BE2C (cell line): ENCODE measurements at regions not wholly inside any gene's neighbourhood (a gene's known extent, or its start where the extent isn't known, plus 50 kb on each side); places are given as distances from the start of the nearest gene placed in this dataset.

Source experiments
- DNase-seq: peaks from one replicate; pipeline ENCODE4 v3.0.0-alpha.2; 2020
- H3K27me3 ChIP-seq: fragments of 250-450 bp; sonication (Bioruptor Pico); 2 replicates; pipeline ENCODE4 v1.5.1; 2020; ENCODE audit warnings: mild to moderate bottlenecking
- H3K36me3 ChIP-seq: fragments of 250-450 bp; sonication (Bioruptor Pico); 2 replicates; pipeline ENCODE4 v1.5.1; 2020; ENCODE audit warnings: mild to moderate bottlenecking
- H3K4me1 ChIP-seq: fragments of 250-450 bp; sonication (Bioruptor Pico); 2 replicates; pipeline ENCODE4 v1.5.1; 2020
- H3K4me3 ChIP-seq: 2 replicates; pipeline ENCODE4 v1.5.1; 2011; ENCODE audit warnings: low read depth, low read length
- H3K9me3 ChIP-seq: fragments of 250-450 bp; sonication (Bioruptor Pico); 2 replicates; pipeline ENCODE4 v1.5.1; 2020
- TF ChIP-seq, protein P1 (sequence below): IDR thresholded peaks from 2 replicates; pipeline ENCODE4 v1.5.1; 2012; ENCODE audit warnings: mild to moderate bottlenecking, low read depth, low read length

DNA sequence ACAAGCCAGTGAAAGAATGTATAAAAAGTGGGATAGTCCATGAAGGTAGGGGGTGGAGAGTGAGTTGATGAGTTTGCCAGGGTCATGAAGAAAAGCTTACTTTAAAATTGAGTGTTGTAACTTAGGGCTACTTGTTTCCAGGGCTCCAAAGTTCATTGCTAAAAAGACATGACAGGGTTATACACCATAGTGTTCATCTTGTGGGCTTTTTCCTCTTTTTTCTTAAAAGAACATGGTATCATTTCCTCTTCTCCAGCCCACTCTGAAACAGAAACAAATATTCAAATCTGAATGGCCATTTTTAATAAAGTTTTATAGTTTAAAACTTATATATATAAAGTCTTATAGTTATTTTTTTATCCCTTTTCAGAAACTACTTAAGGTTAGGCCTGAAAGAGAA lies 115.7 kb upstream of the SMC2 start:
- no peaks in the 10 kb centered on the region for H3K27me3 ChIP-seq
- no peak overlapping the region for H3K4me3 ChIP-seq
- TF ChIP-seq, protein P1, sequence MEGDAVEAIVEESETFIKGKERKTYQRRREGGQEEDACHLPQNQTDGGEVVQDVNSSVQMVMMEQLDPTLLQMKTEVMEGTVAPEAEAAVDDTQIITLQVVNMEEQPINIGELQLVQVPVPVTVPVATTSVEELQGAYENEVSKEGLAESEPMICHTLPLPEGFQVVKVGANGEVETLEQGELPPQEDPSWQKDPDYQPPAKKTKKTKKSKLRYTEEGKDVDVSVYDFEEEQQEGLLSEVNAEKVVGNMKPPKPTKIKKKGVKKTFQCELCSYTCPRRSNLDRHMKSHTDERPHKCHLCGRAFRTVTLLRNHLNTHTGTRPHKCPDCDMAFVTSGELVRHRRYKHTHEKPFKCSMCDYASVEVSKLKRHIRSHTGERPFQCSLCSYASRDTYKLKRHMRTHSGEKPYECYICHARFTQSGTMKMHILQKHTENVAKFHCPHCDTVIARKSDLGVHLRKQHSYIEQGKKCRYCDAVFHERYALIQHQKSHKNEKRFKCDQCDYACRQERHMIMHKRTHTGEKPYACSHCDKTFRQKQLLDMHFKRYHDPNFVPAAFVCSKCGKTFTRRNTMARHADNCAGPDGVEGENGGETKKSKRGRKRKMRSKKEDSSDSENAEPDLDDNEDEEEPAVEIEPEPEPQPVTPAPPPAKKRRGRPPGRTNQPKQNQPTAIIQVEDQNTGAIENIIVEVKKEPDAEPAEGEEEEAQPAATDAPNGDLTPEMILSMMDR: no peak
- no peak for DNase-seq
- H3K36me3 ChIP-seq: no peaks in the 10 kb centered on the region
- no peaks in the 10 kb centered on the region for H3K9me3 ChIP-seq
- no peaks in the 10 kb centered on the region for H3K4me1 ChIP-seq

- Histone ChIP-seq H3K4me1 (no peaks in the 10 kb centered on the region), H3K4me3 (no peak overlapping the region), H3K36me3 (no peaks in the 10 kb centered on the region), H3K9me3 (no peaks in the 10 kb centered on the region), H3K27me3 (no peaks in the 10 kb centered on the region)
- TF ChIP-seq, protein P1: no peak
- DNase-seq: no peak
Observed at GRCh38 chr9:103981912-103982311, 112.2 kb upstream of the SMC2 start.

DNA sequence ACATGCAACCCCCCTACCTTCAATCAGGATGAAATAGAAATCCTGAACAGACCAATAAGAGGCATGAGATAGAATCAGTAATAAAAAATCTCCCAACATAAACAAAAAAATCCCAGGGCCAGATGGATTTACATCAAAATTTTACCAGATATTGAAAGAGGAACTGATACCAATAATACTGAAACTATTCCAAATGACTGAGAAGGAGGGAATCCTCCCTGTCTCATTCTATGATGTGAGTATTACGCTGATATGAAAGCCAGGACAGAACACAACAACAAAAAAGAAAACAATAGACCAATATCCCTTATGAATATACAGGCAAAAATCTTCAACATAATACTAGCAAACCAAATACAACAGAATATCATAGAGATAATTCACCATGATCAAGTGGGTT lies 109.0 kb upstream of the SMC2 start:
- Histone ChIP-seq H3K9me3 (no peaks in the 10 kb centered on the region), H3K27me3 (no peaks in the 10 kb centered on the region), H3K4me3 (no peak overlapping the region), H3K4me1 (no peaks in the 10 kb centered on the region), H3K36me3 (no peaks in the 10 kb centered on the region)
- TF ChIP-seq, protein P1: no peak
- DNase-seq: no peak

- no peaks in the 10 kb centered on the region for H3K4me1 ChIP-seq
- no peak for DNase-seq
- no peaks in the 10 kb centered on the region for H3K36me3 ChIP-seq
- TF ChIP-seq, protein P1: no peak
- no peaks in the 10 kb centered on the region for H3K9me3 ChIP-seq
- H3K27me3 ChIP-seq: no peaks in the 10 kb centered on the region
- H3K4me3 ChIP-seq: no peak overlapping the region
Observed at GRCh38 chr9:103988821-103989220, 105.3 kb upstream of the SMC2 start.

DNA sequence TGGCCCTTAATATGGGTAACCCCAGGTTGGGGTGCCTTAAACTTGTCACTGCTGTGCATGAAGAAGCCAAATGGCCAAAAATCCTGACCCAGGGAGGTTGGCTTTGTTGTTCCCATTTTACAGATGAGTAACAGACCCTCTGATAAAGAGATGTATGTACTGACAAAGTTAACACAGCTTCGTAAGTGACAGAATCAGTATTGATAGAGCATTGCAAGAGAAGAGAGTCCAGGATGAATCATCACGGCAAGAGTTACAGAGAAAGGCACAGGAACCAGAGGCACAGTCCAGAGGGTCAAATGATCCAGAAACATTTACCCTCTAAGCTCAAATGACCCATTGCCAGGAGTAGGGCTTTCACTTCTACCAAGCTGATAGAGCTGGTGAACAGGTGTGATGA lies 103.8 kb upstream of the SMC2 start:
- DNase-seq: no peak
- TF ChIP-seq, protein P1: no peak

DNA sequence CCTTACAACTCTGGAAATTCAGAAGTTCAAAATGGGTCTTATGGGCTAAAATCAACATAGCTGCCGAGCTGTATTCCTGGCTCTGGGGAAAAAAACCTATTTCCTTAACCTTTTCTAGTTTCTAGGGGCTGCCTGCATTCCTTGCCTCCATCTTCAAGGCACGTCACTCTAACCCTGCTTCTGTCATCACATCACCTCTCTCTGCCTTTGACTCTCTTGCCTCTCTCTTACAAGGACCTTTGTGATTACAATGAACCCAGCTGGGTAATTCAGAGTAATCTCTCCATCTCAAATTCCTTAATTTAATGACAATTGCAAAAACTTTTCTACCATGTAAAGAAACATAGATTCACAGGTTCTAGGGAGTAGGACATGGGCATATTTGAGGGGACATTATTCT lies 103.1 kb upstream of the SMC2 start:
- Histone ChIP-seq H3K4me1 (no peaks in the 10 kb centered on the region), H3K4me3 (no peak overlapping the region), H3K36me3 (no peaks in the 10 kb centered on the region), H3K9me3 (no peaks in the 10 kb centered on the region), H3K27me3 (no peaks in the 10 kb centered on the region)
- TF ChIP-seq, protein P1: no peak
- no peak for DNase-seq

More for the DNA sequence above, 103.8 kb upstream of the SMC2 start:
- Histone ChIP-seq H3K9me3 (no peaks in the 10 kb centered on the region), H3K4me1 (no peaks in the 10 kb centered on the region), H3K36me3 (no peaks in the 10 kb centered on the region), H3K4me3 (no peak overlapping the region), H3K27me3 (no peaks in the 10 kb centered on the region)
